ENCODE measurements at regions not wholly inside any gene's neighbourhood (a gene's known extent, or its start where the extent isn't known, plus 50 kb on each side); places are given as distances from the start of the nearest gene placed in this dataset.

DNA sequence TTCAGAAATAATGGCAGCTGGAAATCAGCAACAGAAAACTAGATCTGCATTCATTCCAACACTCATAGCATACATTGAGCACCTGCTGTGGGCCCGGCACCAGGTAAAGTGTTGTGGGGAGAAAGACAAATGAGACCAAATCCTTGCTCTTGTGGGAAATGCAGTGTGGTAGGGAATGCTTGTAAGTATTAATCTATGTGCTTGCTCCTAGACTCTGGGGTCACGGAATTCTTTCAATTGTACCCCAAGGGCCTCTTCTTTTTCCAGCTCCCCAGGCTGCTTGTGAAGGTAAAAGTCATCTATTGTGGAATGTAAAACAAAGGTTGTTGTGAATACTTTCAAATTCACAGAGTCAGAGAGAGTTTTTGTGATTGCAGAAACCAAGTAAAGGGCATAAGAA lies 501.9 kb downstream of the CDK5RAP2 start:
- H3K4me1 ChIP-seq: no peaks in the 10 kb centered on the region
- no peaks in the 10 kb centered on the region for H3K36me3 ChIP-seq
- no peak overlapping the region for H3K27ac ChIP-seq
- no peaks in the 10 kb centered on the region for H3K9me3 ChIP-seq
- DNase-seq: no peak
- TF ChIP-seq, protein P1, sequence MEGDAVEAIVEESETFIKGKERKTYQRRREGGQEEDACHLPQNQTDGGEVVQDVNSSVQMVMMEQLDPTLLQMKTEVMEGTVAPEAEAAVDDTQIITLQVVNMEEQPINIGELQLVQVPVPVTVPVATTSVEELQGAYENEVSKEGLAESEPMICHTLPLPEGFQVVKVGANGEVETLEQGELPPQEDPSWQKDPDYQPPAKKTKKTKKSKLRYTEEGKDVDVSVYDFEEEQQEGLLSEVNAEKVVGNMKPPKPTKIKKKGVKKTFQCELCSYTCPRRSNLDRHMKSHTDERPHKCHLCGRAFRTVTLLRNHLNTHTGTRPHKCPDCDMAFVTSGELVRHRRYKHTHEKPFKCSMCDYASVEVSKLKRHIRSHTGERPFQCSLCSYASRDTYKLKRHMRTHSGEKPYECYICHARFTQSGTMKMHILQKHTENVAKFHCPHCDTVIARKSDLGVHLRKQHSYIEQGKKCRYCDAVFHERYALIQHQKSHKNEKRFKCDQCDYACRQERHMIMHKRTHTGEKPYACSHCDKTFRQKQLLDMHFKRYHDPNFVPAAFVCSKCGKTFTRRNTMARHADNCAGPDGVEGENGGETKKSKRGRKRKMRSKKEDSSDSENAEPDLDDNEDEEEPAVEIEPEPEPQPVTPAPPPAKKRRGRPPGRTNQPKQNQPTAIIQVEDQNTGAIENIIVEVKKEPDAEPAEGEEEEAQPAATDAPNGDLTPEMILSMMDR (IDR thresholded peaks at IDR 0.05): no peak
- intact Hi-C loops (cut with DNase I; ENCODE audit: low total_unique reads): no loop called here
- no peak overlapping the region for H3K4me3 ChIP-seq
- H3K27me3 ChIP-seq: no peaks in the 10 kb centered on the region

DNA sequence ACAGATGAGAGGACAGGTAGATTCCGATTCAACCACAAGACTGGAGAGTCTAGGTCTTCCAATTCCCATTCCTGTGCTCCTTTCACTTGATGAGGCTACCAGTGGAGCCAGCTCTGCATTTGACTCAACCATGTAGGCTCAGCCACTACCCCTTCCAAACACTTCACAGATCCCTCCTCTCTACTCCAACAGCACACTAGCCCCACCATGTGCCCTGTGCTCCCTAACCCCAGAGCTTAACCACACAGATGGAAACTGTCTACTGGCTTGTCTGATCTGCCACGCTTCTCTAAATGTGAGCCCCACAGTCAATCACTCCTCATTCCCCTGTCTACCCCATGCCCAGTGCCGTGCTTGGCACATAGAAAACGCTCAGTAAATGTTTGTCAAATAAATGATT lies 508.2 kb downstream of the CDK5RAP2 start:
- Histone ChIP-seq H3K4me1 (peaks cover 0 to 6% (median 0%) of the 10 kb centered on the region in 4 donors), H3K36me3 (no peaks in the 10 kb centered on the region), H3K9me3 (no peaks in the 10 kb centered on the region), H3K27me3 (no peaks in the 10 kb centered on the region), H3K4me3 (no peak overlapping the region), H3K27ac (no peak overlapping the region)
- DNase-seq: no peak
- TF ChIP-seq, protein P1 (IDR thresholded peaks at IDR 0.05): no peak
- intact Hi-C loops (cut with DNase I; ENCODE audit: low total_unique reads): no loop called here

DNA sequence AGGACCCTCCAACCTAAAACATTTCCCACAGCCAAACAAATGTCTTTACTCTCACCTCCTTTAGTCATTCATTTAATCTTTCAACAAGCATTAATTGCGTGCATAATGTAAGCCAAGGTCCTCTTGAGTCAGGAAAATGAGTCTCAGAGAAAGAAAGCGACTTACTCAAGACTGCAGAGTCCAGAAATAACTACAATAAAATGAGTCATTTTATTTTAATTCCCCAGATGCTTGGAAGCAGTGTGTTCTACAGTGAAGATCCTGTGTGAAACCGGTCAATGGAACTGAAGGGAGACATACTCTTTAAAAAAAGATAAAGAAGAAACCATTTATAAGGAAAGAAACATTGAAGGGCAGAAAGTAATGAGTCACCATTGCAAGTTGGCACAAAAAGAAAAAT lies 513.7 kb downstream of the CDK5RAP2 start:
- TF ChIP-seq, protein P1 (IDR thresholded peaks at IDR 0.05): no peak
- Histone ChIP-seq H3K36me3 (no peaks in the 10 kb centered on the region), H3K27ac (no peak overlapping the region), H3K4me1 (peaks cover 0 to 12% (median 0%) of the 10 kb centered on the region in 4 donors), H3K9me3 (no peaks in the 10 kb centered on the region), H3K27me3 (no peaks in the 10 kb centered on the region), H3K4me3 (no peak overlapping the region)
- DNase-seq: no peak
- intact Hi-C loops (cut with DNase I; ENCODE audit: low total_unique reads): no loop called here

DNA sequence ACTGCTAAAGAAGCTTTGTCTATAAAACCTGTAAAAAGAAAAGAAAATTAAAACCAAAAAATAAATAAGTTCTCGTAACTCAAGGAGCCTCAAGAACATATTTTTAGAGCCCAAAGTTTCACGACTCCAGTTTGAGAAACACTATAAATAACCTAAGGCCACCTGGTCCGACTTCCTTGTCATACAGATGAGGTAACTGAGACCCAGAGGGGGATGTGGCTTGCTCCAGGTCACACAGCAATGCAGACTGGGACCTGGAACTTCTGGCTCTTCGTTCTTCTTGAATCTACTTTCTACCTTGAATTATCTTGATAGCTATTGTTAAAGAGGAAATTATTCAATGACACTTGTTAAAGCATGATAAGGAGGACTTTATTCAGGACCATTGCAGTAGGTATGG lies 514.8 kb downstream of the CDK5RAP2 start:
- intact Hi-C loops (cut with DNase I; ENCODE audit: low total_unique reads): no loop called here
- TF ChIP-seq, protein P1 (IDR thresholded peaks at IDR 0.05): no peak
- H3K4me3 ChIP-seq: no peak overlapping the region
- peaks cover 0 to 12% (median 0%) of the 10 kb centered on the region in 4 donors for H3K4me1 ChIP-seq
- no peak for DNase-seq
- H3K27ac ChIP-seq: no peak overlapping the region
- no peaks in the 10 kb centered on the region for H3K36me3 ChIP-seq
- H3K27me3 ChIP-seq: no peaks in the 10 kb centered on the region
- no peaks in the 10 kb centered on the region for H3K9me3 ChIP-seq

DNA sequence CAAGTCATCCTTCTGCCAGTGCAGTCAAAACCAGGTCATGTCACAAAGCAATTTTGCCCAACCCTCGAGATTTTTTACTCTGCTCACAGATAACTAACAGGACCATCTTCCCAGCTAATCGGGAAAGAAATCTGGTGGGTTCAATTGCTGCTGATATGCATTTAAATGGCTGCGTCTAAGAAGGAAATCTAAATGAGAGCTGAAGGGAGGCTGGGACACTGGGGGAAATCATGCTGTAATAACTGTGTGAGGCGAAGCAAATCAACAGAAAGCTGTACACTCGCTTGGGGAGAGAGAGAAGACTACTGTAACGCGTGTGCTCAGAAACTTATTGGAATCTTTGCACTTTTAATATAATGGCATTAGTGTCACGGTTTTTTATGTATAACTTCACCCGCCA lies 535.0 kb downstream of the CDK5RAP2 start:
- H3K27ac ChIP-seq: no peak overlapping the region
- DNase-seq: no peak
- intact Hi-C loops (cut with DNase I; ENCODE audit: low total_unique reads): no loop called here
- TF ChIP-seq, protein P1 (IDR thresholded peaks at IDR 0.05): no peak
- no peaks in the 10 kb centered on the region for H3K27me3 ChIP-seq
- no peaks in the 10 kb centered on the region for H3K36me3 ChIP-seq
- H3K4me3 ChIP-seq: no peak overlapping the region
- no peaks in the 10 kb centered on the region for H3K4me1 ChIP-seq
- H3K9me3 ChIP-seq: no peaks in the 10 kb centered on the region

DNA sequence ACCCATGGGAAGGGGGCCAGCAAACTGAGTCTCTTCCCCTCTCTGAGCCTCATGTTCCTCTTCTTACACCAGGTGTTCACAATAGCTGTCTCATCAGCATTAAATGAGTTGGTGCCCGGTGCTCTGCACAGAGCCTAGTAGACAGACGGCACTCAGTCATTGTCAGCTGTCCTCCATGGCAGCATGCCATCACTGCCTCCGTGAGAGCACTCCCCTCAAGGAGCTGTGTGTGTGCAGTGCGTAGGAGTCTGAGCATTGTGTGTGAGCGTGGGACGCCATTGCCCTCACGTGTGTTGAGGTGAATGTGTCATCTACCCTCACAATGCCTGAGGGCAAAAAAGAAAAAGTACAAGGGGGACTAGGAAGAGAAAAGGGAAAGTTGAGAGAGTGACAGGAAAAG lies 536.5 kb downstream of the CDK5RAP2 start:
- TF ChIP-seq, protein P1 (IDR thresholded peaks at IDR 0.05): no peak
- no peaks in the 10 kb centered on the region for H3K9me3 ChIP-seq
- H3K4me3 ChIP-seq: no peak overlapping the region
- H3K4me1 ChIP-seq: no peaks in the 10 kb centered on the region
- no peaks in the 10 kb centered on the region for H3K36me3 ChIP-seq
- DNase-seq: no peak
- H3K27ac ChIP-seq: no peak overlapping the region
- no peaks in the 10 kb centered on the region for H3K27me3 ChIP-seq
- intact Hi-C loops (cut with DNase I; ENCODE audit: low total_unique reads): no loop called here
